Fibroblast of the aortic adventitia (primary cell): ENCODE measurements at regions not wholly inside any gene's neighbourhood (a gene's known extent, or its start where the extent isn't known, plus 50 kb on each side); places are given as distances from the start of the nearest gene placed in this dataset.

ENCODE experiments used
- DNase-seq: peaks from one replicate; pipeline ENCODE4 v3.0.0-alpha.2; 2010; ENCODE audit warnings: low read depth
- H3K4me3 ChIP-seq: 2 replicates; pipeline ENCODE4 v1.5.1; 2011; ENCODE audit warnings: low read depth, mild to moderate bottlenecking, control low read depth, low read length, moderate library complexity
- TF ChIP-seq, protein P1 (sequence below): IDR thresholded peaks from 2 replicates; pipeline ENCODE4 v1.5.1; 2011; ENCODE audit warnings: mild to moderate bottlenecking, low read length, control low read depth, inconsistent platforms; ENCODE audit not compliant: insufficient read depth

GRCh38 chr3:44173263-44173662, 68.4 kb upstream of the TOPAZ1 start:
- no peak for DNase-seq
- TF ChIP-seq, protein P1, sequence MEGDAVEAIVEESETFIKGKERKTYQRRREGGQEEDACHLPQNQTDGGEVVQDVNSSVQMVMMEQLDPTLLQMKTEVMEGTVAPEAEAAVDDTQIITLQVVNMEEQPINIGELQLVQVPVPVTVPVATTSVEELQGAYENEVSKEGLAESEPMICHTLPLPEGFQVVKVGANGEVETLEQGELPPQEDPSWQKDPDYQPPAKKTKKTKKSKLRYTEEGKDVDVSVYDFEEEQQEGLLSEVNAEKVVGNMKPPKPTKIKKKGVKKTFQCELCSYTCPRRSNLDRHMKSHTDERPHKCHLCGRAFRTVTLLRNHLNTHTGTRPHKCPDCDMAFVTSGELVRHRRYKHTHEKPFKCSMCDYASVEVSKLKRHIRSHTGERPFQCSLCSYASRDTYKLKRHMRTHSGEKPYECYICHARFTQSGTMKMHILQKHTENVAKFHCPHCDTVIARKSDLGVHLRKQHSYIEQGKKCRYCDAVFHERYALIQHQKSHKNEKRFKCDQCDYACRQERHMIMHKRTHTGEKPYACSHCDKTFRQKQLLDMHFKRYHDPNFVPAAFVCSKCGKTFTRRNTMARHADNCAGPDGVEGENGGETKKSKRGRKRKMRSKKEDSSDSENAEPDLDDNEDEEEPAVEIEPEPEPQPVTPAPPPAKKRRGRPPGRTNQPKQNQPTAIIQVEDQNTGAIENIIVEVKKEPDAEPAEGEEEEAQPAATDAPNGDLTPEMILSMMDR, result no peak
- H3K4me3 ChIP-seq, result no peak overlapping the region

- no peak overlapping the region for H3K4me3 ChIP-seq
- no peak for DNase-seq
Measured at GRCh38 chr3:44175070-44175469, 66.6 kb upstream of the TOPAZ1 start.

GRCh38 chr3:44179246-44179645, 62.4 kb upstream of the TOPAZ1 start:
- TF ChIP-seq, protein P1, result no peak

More at GRCh38 chr3:44175070-44175469, 66.6 kb upstream of the TOPAZ1 start:
- TF ChIP-seq, protein P1, result no peak

DNA sequence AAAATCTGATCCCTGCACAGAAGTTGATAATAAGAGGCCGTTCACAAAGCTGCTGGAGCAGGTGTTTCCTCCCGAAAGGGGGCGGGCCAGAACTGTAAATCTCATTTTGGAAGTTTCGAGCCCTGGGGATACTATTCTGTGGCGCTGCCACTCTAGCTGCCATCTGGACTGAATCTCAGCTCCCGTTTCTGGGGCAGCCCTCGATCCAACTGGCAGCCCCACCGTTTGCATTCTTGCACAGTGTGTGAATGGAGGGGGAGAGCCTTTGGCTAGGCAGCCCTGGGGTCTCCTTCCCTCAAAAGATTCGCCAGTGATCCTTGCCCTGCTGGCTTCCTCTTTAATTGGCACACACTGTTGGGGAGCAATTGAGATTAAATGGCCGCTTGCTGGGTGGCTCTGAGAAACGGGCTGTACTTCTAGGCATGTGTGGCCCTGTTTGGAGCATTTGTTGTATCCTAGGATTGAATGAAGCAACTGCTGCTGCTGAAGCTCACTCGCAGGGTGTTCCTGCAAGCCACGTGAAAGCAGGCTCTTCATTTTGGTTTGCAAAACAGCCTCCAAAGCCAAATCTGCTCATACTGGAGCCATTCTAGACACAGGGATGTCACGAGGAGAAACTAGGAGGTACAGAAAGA, 57.2 kb upstream of the TOPAZ1 start:
- TF ChIP-seq, protein P1, result no peak
- DNase-seq, result no peak
- H3K4me3 ChIP-seq, result no peak overlapping the region

More at GRCh38 chr3:44179246-44179645, 62.4 kb upstream of the TOPAZ1 start:
- no peak overlapping the region for H3K4me3 ChIP-seq
- DNase-seq, result no peak

DNA sequence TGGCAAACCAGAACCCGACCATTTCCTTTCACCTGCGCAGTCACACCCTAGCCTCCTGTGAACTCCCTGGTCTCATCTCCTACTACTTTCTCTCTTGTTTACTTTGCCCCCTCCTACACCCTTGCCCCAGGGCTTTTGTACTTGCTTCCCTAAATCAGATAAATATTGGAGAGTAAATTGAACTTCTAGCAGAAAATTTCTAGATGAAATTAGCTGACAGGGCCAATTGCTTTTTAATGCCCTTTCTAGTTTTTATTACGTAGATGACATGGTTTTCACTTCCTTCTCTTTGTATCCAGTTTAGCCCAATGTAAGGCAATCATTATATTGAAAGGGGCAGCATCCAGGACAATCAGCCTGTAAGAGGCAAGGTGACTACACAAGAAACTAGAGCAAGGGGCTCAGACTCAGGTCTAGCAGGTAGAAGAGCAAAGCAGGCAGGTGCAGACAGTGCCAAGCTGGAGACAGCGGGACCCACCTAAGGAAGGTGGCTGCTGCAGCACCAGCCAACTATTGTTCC, 56.2 kb upstream of the TOPAZ1 start:
- no peak for DNase-seq
- H3K4me3 ChIP-seq, result no peak overlapping the region
- TF ChIP-seq, protein P1, result no peak

GRCh38 chr3:44186111-44186672, 55.5 kb upstream of the TOPAZ1 start:
- TF ChIP-seq, protein P1, result no peak
- no peak for DNase-seq
- H3K4me3 ChIP-seq, result no peak overlapping the region

GRCh38 chr3:44186712-44187111, 55.0 kb upstream of the TOPAZ1 start:
- H3K4me3 ChIP-seq, result no peak overlapping the region
- TF ChIP-seq, protein P1, result no peak
- DNase-seq, result no peak
